Skeletal muscle satellite cell (primary cell): ENCODE measurements at regions not wholly inside any gene's neighbourhood (a gene's known extent, or its start where the extent isn't known, plus 50 kb on each side); places are given as distances from the start of the nearest gene placed in this dataset.

Experiments
- H3K27me3 ChIP-seq: 2 replicates; pipeline ENCODE4 v1.7.0; 2013; ENCODE audit warnings: low read length; ENCODE audit not compliant: control insufficient read depth, insufficient read depth
- H3K36me3 ChIP-seq: 2 replicates; pipeline ENCODE4 v1.7.0; 2013; ENCODE audit warnings: mild to moderate bottlenecking, control low read depth, low read length; ENCODE audit not compliant: insufficient read depth
- H3K4me1 ChIP-seq: 2 replicates; pipeline ENCODE4 v1.7.0; 2013; ENCODE audit warnings: low read length; ENCODE audit not compliant: control insufficient read depth, insufficient read depth
- H3K4me2 ChIP-seq: 2 replicates; pipeline ENCODE4 v1.7.0; 2013; ENCODE audit warnings: mild to moderate bottlenecking, low read length
- H3K4me3 ChIP-seq: 2 replicates; pipeline ENCODE4 v1.7.0; 2013; ENCODE audit warnings: low read length
- H3K9ac ChIP-seq: 2 replicates; pipeline ENCODE4 v1.7.0; 2013; ENCODE audit warnings: mild to moderate bottlenecking, low read depth, low read length, moderate library complexity
- H3K9me3 ChIP-seq: replicated peaks from 2 replicates; pipeline ENCODE4 v1.7.0; 2013; ENCODE audit warnings: mild to moderate bottlenecking, control low read depth, low read length

DNA sequence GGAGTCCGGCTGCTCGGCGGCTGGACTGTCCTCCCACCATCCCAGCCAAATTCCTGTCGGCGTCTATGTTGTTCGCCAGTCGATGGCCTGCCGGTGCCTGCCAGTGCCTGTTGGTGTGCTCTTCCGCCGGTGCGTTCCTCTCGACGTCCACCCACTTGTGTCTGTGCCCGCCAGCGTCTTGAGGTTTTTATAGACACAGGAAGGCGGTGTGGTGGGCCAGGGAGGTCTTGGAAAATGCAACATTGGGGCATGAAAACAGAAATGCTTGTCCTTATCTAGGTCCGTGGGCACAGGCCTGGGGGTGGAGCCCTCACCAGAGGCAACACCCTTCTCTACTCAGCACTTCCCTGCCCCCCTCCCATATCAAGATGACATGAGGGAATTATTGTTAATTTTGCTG, 167.8 kb downstream of the IRF8 start:
- no peaks in the 10 kb centered on the region for H3K9me3 ChIP-seq
- H3K4me1 ChIP-seq: no peaks in the 10 kb centered on the region
- no peak overlapping the region for H3K4me2 ChIP-seq
- H3K4me3 ChIP-seq: no peak overlapping the region
- H3K36me3 ChIP-seq: no peaks in the 10 kb centered on the region
- H3K9ac ChIP-seq: no peak overlapping the region
- peaks cover 30% of the 10 kb centered on the region for H3K27me3 ChIP-seq

DNA sequence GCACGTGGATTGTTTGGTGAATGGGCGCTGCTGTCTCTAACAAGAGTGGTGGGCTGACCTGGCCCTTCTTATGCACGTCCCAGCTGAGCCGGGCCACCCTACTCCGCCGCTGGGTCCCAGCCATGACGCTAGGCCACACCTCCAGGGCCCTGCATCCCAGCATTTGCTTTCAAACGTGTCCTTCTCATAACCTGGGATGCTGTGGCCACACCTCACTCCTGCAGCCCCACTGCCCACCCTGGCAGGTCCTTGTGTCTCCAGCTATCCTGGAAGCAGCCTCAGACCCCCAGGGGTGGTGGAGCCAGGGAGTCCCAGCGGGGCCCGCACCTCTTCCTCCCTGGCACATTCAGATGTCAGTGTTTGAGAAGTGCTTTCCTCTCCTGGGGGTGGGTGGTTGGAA, 168.6 kb downstream of the IRF8 start:
- H3K9ac ChIP-seq: no peak overlapping the region

DNA sequence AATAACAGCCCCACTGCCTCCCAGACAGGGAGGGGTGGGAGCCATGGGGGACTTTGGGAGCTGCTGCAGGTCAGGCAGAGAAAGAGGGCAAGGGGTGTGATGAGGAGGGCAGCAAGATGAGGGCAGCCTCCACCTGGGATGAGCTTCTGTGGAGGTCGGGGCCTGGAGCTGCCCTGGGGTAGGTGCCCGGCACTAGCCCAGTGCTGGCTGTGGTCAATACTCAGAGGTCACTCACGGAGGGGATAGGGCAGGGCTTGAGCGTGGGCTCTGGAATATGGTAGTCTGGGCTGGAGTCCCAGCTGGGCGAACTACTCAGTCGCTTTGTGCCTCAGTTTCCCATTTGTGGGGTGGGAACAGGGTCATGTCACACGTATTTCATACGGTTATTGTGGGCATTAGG, 169.0 kb downstream of the IRF8 start:
- H3K9me3 ChIP-seq: no peaks in the 10 kb centered on the region
- peaks cover 28% of the 10 kb centered on the region for H3K27me3 ChIP-seq
- no peak overlapping the region for H3K4me2 ChIP-seq
- no peaks in the 10 kb centered on the region for H3K4me1 ChIP-seq
- H3K4me3 ChIP-seq: no peak overlapping the region
- H3K9ac ChIP-seq: no peak overlapping the region
- H3K36me3 ChIP-seq: no peaks in the 10 kb centered on the region

More for the DNA sequence above, 168.6 kb downstream of the IRF8 start:
- Histone ChIP-seq H3K4me1 (no peaks in the 10 kb centered on the region), H3K27me3 (peaks cover 28% of the 10 kb centered on the region), H3K4me2 (no peak overlapping the region), H3K4me3 (no peak overlapping the region), H3K9me3 (no peaks in the 10 kb centered on the region), H3K36me3 (no peaks in the 10 kb centered on the region)

DNA sequence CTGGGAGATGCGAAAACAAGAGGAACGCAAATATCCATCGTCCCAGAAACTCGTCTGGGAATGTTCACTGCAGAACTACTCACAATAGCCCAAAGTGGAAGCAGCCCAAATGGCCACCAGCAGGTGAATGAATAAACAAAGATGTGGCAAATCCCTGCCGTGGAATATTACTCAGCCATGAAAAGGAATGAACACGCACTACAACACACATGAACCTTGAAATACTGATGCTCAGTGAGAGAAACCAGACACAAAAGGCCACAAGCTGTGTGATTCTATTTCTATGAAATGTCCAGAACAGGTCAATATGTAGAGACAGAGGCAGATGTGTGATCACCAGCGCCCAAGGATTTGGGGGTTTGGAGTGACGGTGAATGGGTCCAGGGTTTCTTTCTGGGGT, 169.8 kb downstream of the IRF8 start:
- Histone ChIP-seq H3K36me3 (no peaks in the 10 kb centered on the region), H3K4me1 (no peaks in the 10 kb centered on the region), H3K9ac (no peak overlapping the region), H3K9me3 (no peaks in the 10 kb centered on the region), H3K4me3 (no peak overlapping the region), H3K4me2 (no peak overlapping the region), H3K27me3 (peaks cover 28% of the 10 kb centered on the region)

DNA sequence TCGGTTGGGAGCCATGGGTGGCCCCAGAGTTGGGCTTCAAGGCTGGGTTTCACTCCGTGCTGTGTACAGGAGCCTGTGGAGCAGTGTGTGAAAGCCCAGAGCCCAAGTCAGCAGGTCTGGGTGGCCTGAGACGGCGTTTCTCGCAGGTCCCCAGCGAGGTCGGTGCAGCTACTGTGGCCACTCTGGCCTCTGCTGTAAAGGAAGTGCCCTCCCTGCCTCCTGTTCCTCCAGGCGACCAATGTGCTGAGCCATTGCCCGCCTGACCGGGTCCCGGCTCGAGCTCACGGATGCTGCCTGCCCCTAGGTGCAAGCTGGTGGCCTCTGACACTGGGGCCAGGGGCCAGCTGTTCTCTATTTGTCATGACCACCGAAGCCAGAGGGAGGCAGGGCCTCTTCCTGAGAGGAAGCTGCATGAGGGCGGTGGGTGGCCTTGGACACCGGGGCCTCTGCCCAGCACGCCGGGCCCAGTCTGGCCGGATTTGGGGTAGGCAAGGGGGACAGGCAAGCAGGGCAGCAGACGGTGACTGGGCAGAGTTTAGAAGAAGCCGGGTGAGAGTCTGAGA, 170.9 kb downstream of the IRF8 start:
- Histone ChIP-seq H3K4me2 (no peak overlapping the region), H3K9ac (no peak overlapping the region), H3K27me3 (peaks cover 28% of the 10 kb centered on the region), H3K4me1 (no peaks in the 10 kb centered on the region), H3K36me3 (no peaks in the 10 kb centered on the region), H3K4me3 (no peak overlapping the region), H3K9me3 (no peaks in the 10 kb centered on the region)

DNA sequence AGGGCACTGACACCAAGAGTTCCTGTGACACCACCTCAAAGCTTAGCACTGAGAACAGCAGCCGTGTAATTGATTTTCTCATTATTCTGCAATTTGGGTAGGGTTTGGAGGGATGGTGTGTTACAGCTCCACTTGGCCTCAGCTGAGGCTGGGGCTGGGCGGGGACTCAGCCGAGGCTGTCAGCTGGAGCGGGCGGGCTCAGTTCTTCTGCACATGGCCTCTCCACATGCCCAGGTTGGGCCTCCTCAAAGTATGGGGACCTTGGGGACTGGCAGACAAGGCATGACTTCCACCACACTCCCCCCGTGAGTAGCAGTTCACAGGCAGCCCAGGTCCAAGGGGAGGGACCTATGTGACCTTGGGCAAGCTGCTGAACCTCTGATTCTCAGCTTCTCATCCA, 171.5 kb downstream of the IRF8 start:
- H3K9ac ChIP-seq: no peak overlapping the region
- no peak overlapping the region for H3K4me2 ChIP-seq
- H3K4me1 ChIP-seq: no peaks in the 10 kb centered on the region
- H3K27me3 ChIP-seq: peaks cover 28% of the 10 kb centered on the region
- H3K9me3 ChIP-seq: no peaks in the 10 kb centered on the region
- no peaks in the 10 kb centered on the region for H3K36me3 ChIP-seq
- no peak overlapping the region for H3K4me3 ChIP-seq

DNA sequence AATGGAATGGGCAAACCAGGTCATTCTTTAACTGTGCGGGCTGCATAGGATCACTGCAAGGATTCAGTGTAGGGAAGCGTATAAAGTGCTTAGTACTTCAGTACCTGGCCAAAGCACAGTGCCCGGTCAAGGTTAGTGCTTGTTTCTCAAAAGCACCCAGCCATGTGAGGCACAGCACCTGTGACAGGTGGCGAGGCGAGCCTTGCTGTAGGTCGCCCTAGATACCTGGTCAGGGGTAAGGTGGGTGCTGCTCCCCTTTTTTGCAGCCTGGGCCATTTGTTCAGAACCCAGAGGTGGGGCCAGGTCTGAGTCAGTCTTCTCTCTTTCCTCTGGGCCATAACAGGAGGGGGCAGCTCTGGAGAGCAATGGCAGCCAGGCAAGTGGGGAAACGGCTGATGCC, 172.0 kb downstream of the IRF8 start:
- no peak overlapping the region for H3K4me2 ChIP-seq
- H3K4me3 ChIP-seq: no peak overlapping the region
- no peak overlapping the region for H3K9ac ChIP-seq
- no peaks in the 10 kb centered on the region for H3K4me1 ChIP-seq
- H3K9me3 ChIP-seq: no peaks in the 10 kb centered on the region
- peaks cover 30% of the 10 kb centered on the region for H3K27me3 ChIP-seq
- H3K36me3 ChIP-seq: no peaks in the 10 kb centered on the region

DNA sequence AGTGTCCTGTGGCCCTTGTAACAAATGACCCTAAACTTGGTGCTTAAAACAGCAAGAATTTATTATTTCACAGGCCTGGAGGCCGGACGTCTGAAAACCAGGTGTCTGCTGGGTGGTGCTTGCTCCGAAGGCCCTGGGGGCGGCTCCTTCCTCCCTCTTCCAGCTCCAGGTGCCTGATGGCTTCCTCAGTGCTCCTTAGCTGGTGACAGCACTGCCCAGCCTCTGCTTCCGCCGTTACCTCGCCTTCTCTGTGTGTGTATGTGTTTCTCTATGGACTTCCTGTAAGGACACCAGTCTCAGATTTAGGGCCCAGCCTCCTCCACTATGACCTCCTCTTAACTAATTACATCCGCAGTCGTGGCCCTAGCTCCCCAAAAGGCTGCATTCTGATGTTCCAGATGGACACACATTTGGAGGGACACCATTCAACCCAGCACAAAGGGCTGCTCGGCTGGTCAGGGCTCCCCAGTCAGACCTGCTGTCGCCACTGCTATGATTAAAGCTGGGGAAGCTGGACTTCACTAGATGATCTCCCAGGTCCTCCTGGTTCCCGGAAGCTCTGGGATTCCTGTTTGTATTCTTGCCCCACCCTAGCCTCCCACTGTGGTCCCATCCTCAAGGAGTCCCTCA, 172.8 kb downstream of the IRF8 start:
- no peak overlapping the region for H3K9ac ChIP-seq
- H3K27me3 ChIP-seq: peaks cover 33% of the 10 kb centered on the region
- no peak overlapping the region for H3K4me2 ChIP-seq
- H3K9me3 ChIP-seq: no peaks in the 10 kb centered on the region
- no peaks in the 10 kb centered on the region for H3K4me1 ChIP-seq
- H3K36me3 ChIP-seq: no peaks in the 10 kb centered on the region
- H3K4me3 ChIP-seq: no peak overlapping the region

DNA sequence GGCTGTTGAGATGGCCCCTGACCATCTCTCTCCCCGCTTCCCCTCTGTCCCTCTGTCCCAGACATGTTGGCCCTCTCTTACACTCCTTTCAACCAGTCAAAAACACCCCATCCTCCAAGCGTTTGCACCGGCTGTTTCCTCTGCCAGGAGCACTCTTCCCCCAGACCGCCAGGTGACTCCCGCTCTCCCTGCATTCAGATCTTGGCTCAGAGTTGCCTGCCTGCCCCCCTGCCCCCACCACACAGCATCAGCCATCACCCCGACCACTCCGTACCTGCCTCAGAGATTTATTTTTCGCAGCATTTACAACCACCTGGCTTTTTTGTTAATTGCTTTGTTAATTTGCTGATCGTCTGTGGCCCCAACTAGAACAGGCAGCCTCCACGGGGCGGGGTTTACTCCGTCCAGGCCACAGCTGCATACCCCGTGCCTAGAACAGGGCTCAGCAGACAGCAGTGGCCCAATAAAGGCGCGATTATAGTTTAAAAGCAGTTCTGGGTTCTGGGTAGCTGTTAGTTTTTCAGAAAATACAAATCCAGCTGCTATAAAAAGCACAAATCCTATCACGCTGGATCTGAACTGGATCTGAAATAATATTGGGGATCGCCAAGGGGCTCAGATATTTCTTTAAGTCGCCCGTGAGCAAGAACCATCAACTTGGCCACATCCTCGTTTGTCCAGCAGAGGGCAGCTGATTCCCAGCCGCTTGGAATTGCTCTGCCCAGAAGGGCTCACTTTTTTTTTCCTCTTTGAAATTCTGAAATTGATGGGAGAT, 173.6 kb downstream of the IRF8 start:
- no peak overlapping the region for H3K9ac ChIP-seq
- H3K27me3 ChIP-seq: peaks cover 33% of the 10 kb centered on the region
- no peak overlapping the region for H3K4me2 ChIP-seq
- no peaks in the 10 kb centered on the region for H3K9me3 ChIP-seq
- H3K4me3 ChIP-seq: no peak overlapping the region
- H3K36me3 ChIP-seq: no peaks in the 10 kb centered on the region
- H3K4me1 ChIP-seq: no peaks in the 10 kb centered on the region

DNA sequence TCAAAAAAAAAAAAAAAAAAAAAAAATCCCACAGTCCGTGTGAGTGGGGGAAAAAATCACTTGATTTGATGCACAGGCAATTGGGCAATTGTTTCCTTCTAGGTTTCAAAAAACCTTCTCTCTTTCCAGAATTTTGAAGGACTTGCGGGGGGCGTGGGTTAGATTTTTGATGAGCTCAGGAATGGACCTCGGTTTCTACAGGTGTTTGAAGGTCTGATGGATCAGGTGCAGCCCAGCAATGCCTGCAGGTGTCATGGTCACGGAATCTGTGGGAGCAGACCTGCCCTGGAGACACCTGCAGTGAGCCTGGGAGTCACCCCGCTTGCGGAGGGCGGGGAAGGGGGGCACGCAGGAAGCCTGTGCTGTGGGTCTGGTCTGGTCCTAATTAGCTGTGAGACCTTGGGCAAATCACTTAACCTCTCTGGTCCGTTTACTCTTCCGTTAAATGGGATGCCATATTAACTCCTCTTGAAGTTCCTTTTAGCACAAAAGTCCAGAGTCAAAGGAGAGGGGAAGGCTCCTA, 174.2 kb downstream of the IRF8 start:
- no peaks in the 10 kb centered on the region for H3K9me3 ChIP-seq
- H3K4me2 ChIP-seq: no peak overlapping the region
- H3K4me3 ChIP-seq: no peak overlapping the region
- H3K9ac ChIP-seq: no peak overlapping the region
- H3K27me3 ChIP-seq: peaks cover 37% of the 10 kb centered on the region
- H3K4me1 ChIP-seq: no peaks in the 10 kb centered on the region
- H3K36me3 ChIP-seq: no peaks in the 10 kb centered on the region

DNA sequence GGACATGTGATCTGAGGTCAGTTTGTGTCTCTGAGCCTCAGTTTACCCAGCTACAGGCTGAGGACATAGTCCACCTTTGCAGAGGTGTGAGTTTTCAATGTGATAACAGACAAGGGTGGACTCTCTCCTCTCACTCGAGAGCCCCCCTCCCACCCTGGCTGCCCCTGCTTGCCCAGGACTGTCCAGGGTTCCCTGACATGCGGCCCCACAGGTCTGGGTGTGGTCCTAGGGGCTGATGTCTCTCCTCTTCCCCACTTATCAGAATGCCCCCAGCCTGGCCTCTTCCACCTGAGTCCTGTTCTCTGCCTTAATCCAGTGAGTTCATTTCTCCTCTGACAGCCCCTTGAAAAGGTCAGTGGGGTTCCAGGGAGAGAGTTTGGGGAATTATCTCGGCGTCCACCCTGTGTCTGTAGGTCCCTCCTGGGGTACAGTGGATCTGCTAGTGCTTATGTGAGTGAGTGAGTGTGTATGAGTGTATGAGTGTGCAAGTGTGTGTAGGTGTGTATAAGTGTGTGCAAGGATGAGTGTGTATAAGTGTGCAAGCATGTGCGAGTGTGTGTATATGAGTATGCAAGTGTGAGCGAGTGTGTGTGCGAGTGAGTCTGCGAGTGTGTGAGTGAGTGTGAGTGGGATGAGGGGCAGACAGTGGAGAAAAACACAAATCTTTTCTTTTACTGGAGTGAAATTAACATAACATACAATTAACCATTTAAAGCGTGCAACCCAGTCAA, 175.0 kb downstream of the IRF8 start:
- Histone ChIP-seq H3K9me3 (no peaks in the 10 kb centered on the region), H3K27me3 (peaks cover 39% of the 10 kb centered on the region), H3K9ac (no peak overlapping the region), H3K4me3 (no peak overlapping the region), H3K36me3 (no peaks in the 10 kb centered on the region), H3K4me1 (no peaks in the 10 kb centered on the region), H3K4me2 (no peak overlapping the region)
